22Rv1 (cell line): ENCODE measurements at regions not wholly inside any gene's neighbourhood (a gene's known extent, or its start where the extent isn't known, plus 50 kb on each side); places are given as distances from the start of the nearest gene placed in this dataset.

Source experiments
- CTCF ChIP-seq: fragments of 450-650 bp; IDR thresholded peaks from 2 replicates; pipeline ENCODE4 v1.5.1; 2017; ENCODE audit warnings: mild to moderate bottlenecking
- ZFX ChIP-seq: fragments of 450-650 bp; IDR thresholded peaks from 2 replicates; pipeline ENCODE4 v1.6.1; 2017; ENCODE audit warnings: antibody characterized with exemption, borderline replicate concordance

GRCh38 chr4:132316738-132317137, 832.4 kb upstream of the PCDH10 start:
- TF ChIP-seq CTCF: no peak
- TF ChIP-seq ZFX: no peak
